H54 (cell line): ENCODE measurements at regions not wholly inside any gene's neighbourhood (a gene's known extent, or its start where the extent isn't known, plus 50 kb on each side); places are given as distances from the start of the nearest gene placed in this dataset.

Experiments used
- DNase-seq: peaks from one replicate; pipeline ENCODE4 v3.0.0; 2011; ENCODE audit warnings: low spot score, mixed read lengths; ENCODE audit not compliant: insufficient read length
- FAIRE-seq: peaks from 3 replicates; lab custom pipeline; 2011; peaks lifted over from hg19 to GRCh38; lab: Jason Lieb, UNC
- POLR2A ChIP-seq: IDR thresholded peaks from 2 replicates; pipeline ENCODE4 v1.6.1; 2011; ENCODE audit warnings: low read depth, mild to moderate bottlenecking, low read length

DNA sequence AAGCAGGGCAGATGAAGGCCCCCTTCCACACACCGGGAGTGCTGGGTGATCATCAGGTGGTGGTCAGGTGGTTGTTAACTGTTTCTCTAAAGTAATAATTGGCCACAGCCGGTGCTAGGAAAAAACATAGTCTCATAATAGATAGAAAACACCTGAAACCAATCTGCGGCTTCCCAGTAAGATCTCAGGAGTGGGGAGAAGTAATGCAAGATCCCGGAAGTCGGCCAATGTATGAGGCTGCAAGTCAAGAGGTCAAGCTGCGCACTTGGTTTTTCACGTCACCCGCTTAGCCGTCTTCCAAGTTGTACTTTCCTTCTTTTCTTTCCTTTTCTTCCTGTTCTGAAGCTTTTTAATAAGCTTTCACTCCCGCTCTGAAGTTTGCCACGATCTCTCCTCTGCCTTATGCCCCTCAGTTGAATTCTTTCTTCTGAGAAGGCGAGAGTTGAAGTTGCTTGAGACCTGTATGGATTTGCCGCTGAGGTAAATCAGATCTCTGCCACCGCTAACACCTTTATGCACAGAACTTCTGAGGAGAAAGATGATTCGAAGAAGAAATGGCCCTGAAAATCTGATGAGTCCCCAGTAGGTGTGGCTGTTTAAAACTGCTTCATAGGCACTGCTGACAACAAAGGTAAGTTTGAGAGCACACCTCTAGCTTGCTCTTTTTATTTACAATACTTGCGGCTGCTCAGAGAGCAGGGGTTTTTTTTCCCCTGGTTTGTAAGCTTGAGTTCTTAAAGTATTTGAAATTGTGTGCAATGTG, 406.6 kb downstream of the FAM170A start:
- DNase-seq: no peak
- TF ChIP-seq POLR2A: no peak
- no peak for FAIRE-seq

DNA sequence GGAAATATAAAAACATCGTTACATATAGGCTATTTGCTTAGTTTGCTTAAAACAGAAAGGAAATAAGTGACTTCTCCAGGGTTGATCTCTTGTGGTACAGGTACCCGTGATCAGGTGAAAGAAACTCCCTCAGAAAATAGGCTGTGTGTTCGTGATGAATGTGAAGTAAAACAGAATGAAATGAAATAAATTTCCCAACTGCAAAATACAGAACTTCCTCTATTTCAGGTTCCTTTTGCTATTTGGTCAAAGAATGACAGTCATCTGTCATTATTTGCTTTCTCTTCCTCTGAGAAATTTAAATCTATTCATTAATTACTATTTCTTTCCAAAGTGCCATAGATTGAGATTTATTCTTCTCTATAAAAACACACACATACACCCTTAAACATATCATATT, 408.1 kb downstream of the FAM170A start:
- no peak for DNase-seq
- FAIRE-seq: no peak
- TF ChIP-seq POLR2A: no peak

DNA sequence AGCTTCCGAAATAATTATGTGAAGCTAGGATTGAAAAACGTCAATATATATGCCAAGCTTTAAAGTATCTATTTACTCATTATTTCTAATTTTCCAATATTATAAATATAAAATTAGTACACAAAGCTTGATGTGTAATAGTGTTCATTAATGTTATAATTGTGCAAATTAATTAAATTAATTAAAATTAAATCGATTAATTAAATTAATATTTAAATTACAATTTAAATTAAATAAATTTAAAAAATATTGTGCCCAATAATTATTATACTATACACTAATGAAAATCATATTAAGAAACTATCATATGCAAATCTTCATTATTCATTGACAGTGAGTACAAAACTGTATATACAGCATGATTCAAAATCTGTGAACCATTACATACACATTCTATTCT, 409.8 kb downstream of the FAM170A start:
- DNase-seq (no peak), FAIRE-seq (no peak)
- TF ChIP-seq POLR2A: no peak

- no peak for TF ChIP-seq POLR2A
- no peak for FAIRE-seq
- no peak for DNase-seq
These were observed 414.1 kb downstream of the FAM170A start for GRCh38 chr5:120043431-120043830.

GRCh38 chr5:120052916-120053828, 410.9 kb upstream of the PRR16 start:
- DNase-seq: no peak
- FAIRE-seq: no peak
- no peak for TF ChIP-seq POLR2A

- FAIRE-seq: no peak
- DNase-seq: no peak
- no peak for TF ChIP-seq POLR2A
These were observed 410.3 kb upstream of the PRR16 start for GRCh38 chr5:120053841-120054240.

DNA sequence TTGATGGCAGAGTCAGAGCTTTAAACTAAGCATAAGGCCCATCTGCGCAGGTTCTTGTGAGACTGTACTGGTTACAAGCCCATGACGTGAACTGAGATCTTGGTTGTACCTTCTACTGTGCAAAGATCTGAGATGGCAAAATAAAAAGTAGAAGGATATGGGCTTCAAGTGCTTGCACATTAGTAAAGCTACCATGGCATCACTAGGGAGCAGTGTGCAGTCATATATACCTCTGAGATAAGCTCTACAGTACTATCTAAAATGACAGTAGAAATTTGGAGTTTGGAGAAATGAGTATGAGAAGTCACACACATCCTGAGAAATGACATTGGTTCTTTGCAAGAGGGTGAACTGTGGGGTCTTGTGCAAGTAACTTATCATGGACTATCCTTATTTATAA, 408.2 kb upstream of the PRR16 start:
- DNase-seq (no peak), FAIRE-seq (peak; percentile 55)
- no peak for TF ChIP-seq POLR2A

DNA sequence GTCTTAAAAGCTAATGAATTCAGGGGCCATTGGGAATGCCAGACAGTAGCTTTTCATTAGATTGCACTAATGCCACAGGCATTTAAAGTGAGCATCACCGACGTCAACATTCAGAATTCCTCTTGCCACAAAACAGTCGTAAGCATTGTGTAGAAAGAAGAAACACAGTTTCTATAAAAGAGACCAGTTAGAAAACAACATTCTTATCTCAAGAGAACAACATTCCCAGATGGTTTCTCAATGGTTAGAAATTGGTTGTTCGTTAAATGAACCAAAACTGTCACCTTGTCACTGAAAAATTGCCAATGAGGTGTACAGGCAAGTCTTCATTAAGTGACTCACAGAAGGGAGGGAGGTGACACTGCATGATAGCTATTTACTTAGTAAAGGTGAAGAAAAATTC, 401.6 kb upstream of the PRR16 start:
- no peak for FAIRE-seq
- no peak for DNase-seq
- no peak for TF ChIP-seq POLR2A

- no peak for DNase-seq
- no peak for TF ChIP-seq POLR2A
- no peak for FAIRE-seq
These were observed 391.9 kb upstream of the PRR16 start for GRCh38 chr5:120072068-120072761.

DNA sequence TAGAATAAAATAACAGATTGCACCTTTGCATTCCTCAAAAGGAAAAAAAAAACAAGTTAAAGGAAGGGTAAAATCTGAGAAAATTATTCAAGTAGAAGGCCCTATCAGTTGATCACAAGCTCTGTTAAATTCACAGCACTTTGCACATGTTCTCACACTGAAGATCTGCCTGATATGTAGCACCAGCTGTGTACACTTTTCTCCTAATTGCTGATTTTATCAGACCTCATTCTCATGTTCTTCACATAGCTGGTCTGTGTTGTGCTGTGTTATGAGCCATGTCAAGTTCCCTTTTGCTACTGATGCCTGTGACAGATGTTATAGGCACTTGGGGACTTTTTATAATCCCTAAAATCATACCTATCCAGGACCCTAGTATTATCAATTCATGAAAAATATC, 390.4 kb upstream of the PRR16 start:
- no peak for FAIRE-seq
- TF ChIP-seq POLR2A: no peak
- no peak for DNase-seq

- FAIRE-seq (no peak), DNase-seq (no peak)
- TF ChIP-seq POLR2A: no peak
These were observed 383.3 kb upstream of the PRR16 start for GRCh38 chr5:120080781-120081180.

GRCh38 chr5:120082316-120083068, 381.6 kb upstream of the PRR16 start:
- no peak for FAIRE-seq
- no peak for DNase-seq
- TF ChIP-seq POLR2A: no peak

- DNase-seq: no peak
- no peak for TF ChIP-seq POLR2A
- FAIRE-seq: no peak
These were observed 380.1 kb upstream of the PRR16 start for GRCh38 chr5:120083851-120084542.
